ENCODE measurements at regions not wholly inside any gene's neighbourhood (a gene's known extent, or its start where the extent isn't known, plus 50 kb on each side); places are given as distances from the start of the nearest gene placed in this dataset.

DNA sequence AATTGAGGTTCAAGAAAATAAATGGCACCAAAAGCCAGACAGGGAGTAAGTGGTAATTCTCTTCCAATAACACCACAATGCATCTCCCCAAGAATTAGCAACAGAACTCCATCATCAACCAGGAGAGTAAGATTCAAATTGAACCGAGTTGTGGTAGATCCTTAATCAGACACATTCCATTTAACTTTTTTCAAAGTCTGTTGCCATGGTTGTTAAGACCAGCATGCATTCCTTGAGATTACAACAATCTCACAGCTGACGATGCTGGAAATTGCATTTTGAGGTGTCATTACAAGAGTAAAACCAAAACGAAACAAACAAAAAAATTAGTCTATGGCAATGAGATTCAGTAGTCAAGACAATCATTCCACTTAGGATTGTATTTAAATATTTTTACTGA is 78.9 kb upstream of the ZNF462 start:
- Histone ChIP-seq H4K8ac (ENCODE audit: extremely low read depth, insufficient read depth, low read length) (no peak overlapping the region), H3K27ac (ENCODE audit: low read depth, low read length) (no peak overlapping the region), H3K18ac (ENCODE audit: extremely low read depth, low read length) (no peak overlapping the region), H2AFZ (ENCODE audit: low read length) (no peak overlapping the region), H2BK120ac (replicated peaks; ENCODE audit: low read depth, low read length) (no peak overlapping the region), H2BK20ac (ENCODE audit: low read length) (no peak overlapping the region), H2BK5ac (ENCODE audit: low read depth, low read length) (no peak overlapping the region), H3K23ac (ENCODE audit: insufficient read length) (no peak overlapping the region), H3K36me3 (ENCODE audit: control insufficient read depth in 2 of 4, insufficient read depth in 4 of 4, low read length in 3 of 4) (no peaks in the 10 kb centered on the region; a peak in 1 of 8 replicates), H3K9me3 (ENCODE audit: insufficient read depth in 2 of 2, low read depth in 1 of 2, low read length in 1 of 2) (no peaks in the 10 kb centered on the region), H3K4me3 (ENCODE audit: extremely low read depth in 1 of 4, insufficient read depth in 2 of 4, low read depth in 3 of 4, low read length in 4 of 4) (no peak overlapping the region), H3K79me2 (ENCODE audit: control insufficient read depth in 1 of 2, insufficient read depth in 2 of 2, low read length in 2 of 2) (no peaks in the 10 kb centered on the region), H3K23me2 (ENCODE audit: low read depth, low read length) (no peaks in the 10 kb centered on the region), H3K9ac (replicated peaks in 1 of 4; ENCODE audit: extremely low read depth in 1 of 4, low read depth in 3 of 4, low read length in 3 of 4) (no peak overlapping the region), H3K4ac (replicated peaks; ENCODE audit: insufficient read length, low read depth, low read length) (no peak overlapping the region), H3K56ac (replicated peaks; ENCODE audit: insufficient read length, low read depth, low read length) (no peak overlapping the region), H4K5ac (ENCODE audit: insufficient read length, low read depth, low read length) (no peak overlapping the region), H3K79me1 (ENCODE audit: low read depth, low read length) (no peaks in the 10 kb centered on the region), H3K4me2 (ENCODE audit: insufficient read depth in 1 of 2, low read depth in 2 of 2, low read length in 2 of 2) (no peak overlapping the region), H3K27me3 (replicated peaks in 1 of 4; ENCODE audit: control insufficient read depth in 3 of 4, extremely low read depth in 1 of 4, insufficient read depth in 3 of 4, low read length in 3 of 4) (no peaks in the 10 kb centered on the region), H2AK5ac (ENCODE audit: low read depth, low read length) (no peak overlapping the region), H3K14ac (ENCODE audit: insufficient read length) (no peak overlapping the region), H3K4me1 (replicated peaks in 1 of 4; ENCODE audit: control insufficient read depth in 3 of 4, insufficient read depth in 4 of 4, low read length in 3 of 4) (no peaks in the 10 kb centered on the region), H2BK12ac (ENCODE audit: low read depth, low read length) (no peak overlapping the region), H4K91ac (replicated peaks; ENCODE audit: insufficient read length, low read length) (no peak overlapping the region), H2BK15ac (ENCODE audit: low read length) (no peak overlapping the region), H4K20me1 (replicated peaks in 1 of 2; ENCODE audit: control insufficient read depth in 1 of 2, insufficient read depth in 2 of 2, low read length in 2 of 2) (no peaks in the 10 kb centered on the region)
- no peak for TF ChIP-seq EGR1 (IDR thresholded peaks at IDR 0.05; ENCODE audit: borderline replicate concordance, low read depth, low read length)
- TF ChIP-seq TAF1 (IDR thresholded peaks at IDR 0.05; ENCODE audit: low read depth, low read length): no peak
- no peak for TF ChIP-seq CBX8 (IDR thresholded peaks at IDR 0.05; ENCODE audit: borderline replicate concordance, low read depth, low read length)
- TF ChIP-seq, protein P1, sequence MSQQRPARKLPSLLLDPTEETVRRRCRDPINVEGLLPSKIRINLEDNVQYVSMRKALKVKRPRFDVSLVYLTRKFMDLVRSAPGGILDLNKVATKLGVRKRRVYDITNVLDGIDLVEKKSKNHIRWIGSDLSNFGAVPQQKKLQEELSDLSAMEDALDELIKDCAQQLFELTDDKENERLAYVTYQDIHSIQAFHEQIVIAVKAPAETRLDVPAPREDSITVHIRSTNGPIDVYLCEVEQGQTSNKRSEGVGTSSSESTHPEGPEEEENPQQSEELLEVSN (IDR thresholded peaks at IDR 0.05): no peak
- no peak for TF ChIP-seq KDM1A (IDR thresholded peaks at IDR 0.05; ENCODE audit: borderline replicate concordance, low read length)
- no peak for TF ChIP-seq POLR2AphosphoS5 (IDR thresholded peaks at IDR 0.05; ENCODE audit: low read depth, low read length)
- TF ChIP-seq RXRA (IDR thresholded peaks at IDR 0.05; ENCODE audit: insufficient read depth, low read depth, low read length): no peak
- no peak for TF ChIP-seq SUZ12 (IDR thresholded peaks at IDR 0.05; ENCODE audit: low read length)
- TF ChIP-seq CTBP2 (IDR thresholded peaks at IDR 0.05; ENCODE audit: borderline replicate concordance, insufficient read depth, insufficient read length, low read length): no peak
- no peak for DNase-seq (ENCODE audit: low read depth in 1 of 2, low spot score in 2 of 2)
- ChIA-PET POLR2A (ENCODE audit: partially characterized antibody) (no interaction called here), CTCF (ENCODE audit: partially characterized antibody) (no interaction called here)
- 74% methylated on average over 3 of the region's 3 CpGs; no CpG with 5 or more reads in 1 of the 2 experiments for WGBS, 2 experiments (ENCODE audit: extremely low coverage in 1 of 2, insufficient coverage in 1 of 2, insufficient read length in 1 of 2, insufficient replicate concordance in 2 of 2, low coverage in 1 of 2, low lambda C conversion rate in 2 of 2, missing lambda C conversion rate in 1 of 2)
- no peak for FAIRE-seq

All from H1 (cell line).